ENCODE measurements at regions not wholly inside any gene's neighbourhood (a gene's known extent, or its start where the extent isn't known, plus 50 kb on each side); places are given as distances from the start of the nearest gene placed in this dataset.
"Not testable (repeated sequence)": the region's sequence is repeated elsewhere in the genome, so short reads cannot be mapped to it uniquely, and the experiment has no call there.

GRCh38 chr14:106344791-106345479 is 818.6 kb downstream of the TMEM121 start:
- not testable (repeated sequence) for H3K27me3 ChIP-seq (ENCODE audit: control insufficient read depth, insufficient read depth, low read length); H3K27ac ChIP-seq (ENCODE audit: low read depth, low read length); H3K36me3 ChIP-seq (ENCODE audit: control insufficient read depth, insufficient read depth, low read length); H3K4me1 ChIP-seq (ENCODE audit: control insufficient read depth, insufficient read depth, low read length); H3K9ac ChIP-seq (ENCODE audit: low read depth, low read length)
- H3K9me3 ChIP-seq (ENCODE audit: control insufficient read depth, insufficient read depth, low read length): peaks cover 79% of the 10 kb centered on the region
- peak overlapping the region; percentile 2; the same call in 1 of the 2 replicates for H3K4me3 ChIP-seq (ENCODE audit: low read depth, low read length)

DNA sequence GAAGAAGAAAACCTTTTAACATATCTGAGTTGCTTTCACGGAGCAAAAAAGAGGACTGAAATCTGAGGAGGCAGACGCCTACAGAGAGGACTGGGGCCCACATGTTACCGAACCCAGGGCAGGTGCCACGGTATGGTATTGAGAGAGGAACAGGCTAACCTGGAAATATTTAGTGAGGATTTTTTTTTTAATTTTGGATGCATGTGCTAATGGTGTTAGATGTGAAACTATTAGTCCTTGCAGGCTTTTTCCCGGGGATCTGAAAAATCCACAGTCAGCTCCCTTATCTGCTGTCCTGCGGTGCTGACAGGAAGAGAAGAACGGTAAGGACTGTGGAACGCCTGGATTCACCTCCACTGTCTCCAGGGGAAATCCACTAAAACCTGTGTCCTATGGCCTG is 819.7 kb downstream of the TMEM121 start:
- Histone ChIP-seq H3K4me1 (ENCODE audit: control insufficient read depth, insufficient read depth, low read length) (no peaks in the 10 kb centered on the region), H3K27me3 (ENCODE audit: control insufficient read depth, insufficient read depth, low read length) (no peaks in the 10 kb centered on the region), H3K4me3 (ENCODE audit: low read depth, low read length) (no peak overlapping the region), H3K36me3 (ENCODE audit: control insufficient read depth, insufficient read depth, low read length) (no peaks in the 10 kb centered on the region), H3K9me3 (ENCODE audit: control insufficient read depth, insufficient read depth, low read length) (peaks cover 82% of the 10 kb centered on the region), H3K9ac (ENCODE audit: low read depth, low read length) (no peak overlapping the region), H3K27ac (ENCODE audit: low read depth, low read length) (no peak overlapping the region)

GRCh38 chr14:106346534-106347290 is 820.3 kb downstream of the TMEM121 start:
- peaks cover 89% of the 10 kb centered on the region for H3K9me3 ChIP-seq (ENCODE audit: control insufficient read depth, insufficient read depth, low read length)

DNA sequence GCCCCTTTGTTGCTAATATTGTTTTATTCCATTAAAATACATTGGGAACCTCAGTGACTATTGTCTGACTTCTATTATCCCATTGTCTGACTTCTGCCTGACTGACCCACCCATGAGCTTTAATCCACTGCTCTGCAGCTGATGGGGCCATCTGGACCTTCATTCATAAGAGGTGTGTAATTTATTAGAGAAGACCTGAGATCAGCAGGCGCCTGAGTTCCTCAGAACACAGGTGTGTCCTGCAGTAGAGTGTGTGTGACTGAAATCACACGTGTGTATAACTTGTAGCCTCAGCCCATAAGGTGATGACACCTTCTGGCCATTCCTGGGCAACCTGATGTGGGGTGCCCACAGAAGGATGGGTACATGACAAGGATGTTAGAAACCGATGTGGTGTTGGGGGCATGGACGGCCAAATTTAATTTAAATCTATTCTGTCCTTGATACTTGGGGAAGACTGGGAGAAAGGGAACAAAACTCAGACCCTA is 821.0 kb downstream of the TMEM121 start:
- H3K9me3 ChIP-seq (ENCODE audit: control insufficient read depth, insufficient read depth, low read length): peaks cover 93% of the 10 kb centered on the region
- no peaks in the 10 kb centered on the region for H3K36me3 ChIP-seq (ENCODE audit: control insufficient read depth, insufficient read depth, low read length)
- no peak overlapping the region for H3K27ac ChIP-seq (ENCODE audit: low read depth, low read length)
- H3K9ac ChIP-seq (ENCODE audit: low read depth, low read length): no peak overlapping the region
- no peaks in the 10 kb centered on the region for H3K27me3 ChIP-seq (ENCODE audit: control insufficient read depth, insufficient read depth, low read length)
- H3K4me3 ChIP-seq (ENCODE audit: low read depth, low read length): peak overlapping the region; percentile 3; the same call in 1 of the 2 replicates
- no peaks in the 10 kb centered on the region for H3K4me1 ChIP-seq (ENCODE audit: control insufficient read depth, insufficient read depth, low read length)

More at GRCh38 chr14:106346534-106347290, 820.3 kb downstream of the TMEM121 start:
- Histone ChIP-seq H3K4me3 (ENCODE audit: low read depth, low read length) (peak overlapping the region; percentile 3; the same call in 1 of the 2 replicates), H3K4me1 (ENCODE audit: control insufficient read depth, insufficient read depth, low read length) (no peaks in the 10 kb centered on the region), H3K36me3 (ENCODE audit: control insufficient read depth, insufficient read depth, low read length) (no peaks in the 10 kb centered on the region), H3K27ac (ENCODE audit: low read depth, low read length) (no peak overlapping the region), H3K27me3 (ENCODE audit: control insufficient read depth, insufficient read depth, low read length) (no peaks in the 10 kb centered on the region), H3K9ac (ENCODE audit: low read depth, low read length) (no peak overlapping the region)

DNA sequence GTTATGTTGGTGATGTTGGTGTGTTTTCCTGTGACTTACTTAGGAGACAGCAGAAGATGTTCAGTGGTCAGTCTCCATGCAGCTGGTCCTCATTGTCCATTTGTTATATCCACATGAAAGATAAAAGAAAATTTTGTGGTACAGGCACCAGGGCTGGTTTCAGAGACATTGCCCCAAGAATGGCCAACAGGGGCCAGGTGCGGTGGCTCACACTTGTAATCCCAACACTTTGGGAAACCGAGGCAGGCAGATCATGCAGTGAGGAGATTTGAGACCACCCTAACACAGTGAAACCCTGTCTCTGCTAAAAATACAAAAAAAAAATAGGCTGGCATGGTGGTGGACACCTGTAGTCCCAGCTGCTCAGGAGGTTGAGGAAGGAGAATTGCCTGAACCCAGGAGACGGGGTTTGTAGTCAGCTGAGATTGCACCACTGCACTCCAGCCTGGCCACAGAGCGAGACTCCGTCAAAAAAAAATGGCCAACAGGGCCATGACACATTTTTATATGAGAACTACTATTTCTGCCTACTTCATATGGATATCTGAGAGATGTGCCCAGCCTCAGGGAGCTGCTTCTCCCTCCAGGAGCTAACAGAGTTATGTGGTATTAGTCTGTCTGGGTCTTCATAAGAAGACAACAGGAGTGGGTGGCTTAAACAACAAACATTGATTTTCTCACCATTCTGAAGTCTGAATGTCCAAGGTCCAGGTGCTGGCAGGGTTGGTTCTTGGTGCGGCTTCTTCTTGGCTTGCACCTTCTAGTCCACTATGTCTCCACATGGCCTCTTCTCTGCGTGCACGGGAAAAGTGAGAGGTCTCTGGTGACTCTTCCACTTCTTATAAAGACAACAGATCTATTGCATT is 821.7 kb downstream of the TMEM121 start:
- peaks cover 92% of the 10 kb centered on the region for H3K9me3 ChIP-seq (ENCODE audit: control insufficient read depth, insufficient read depth, low read length)
- H3K27me3 ChIP-seq (ENCODE audit: control insufficient read depth, insufficient read depth, low read length): no peaks in the 10 kb centered on the region
- peak overlapping the region; percentile 3 for H3K4me3 ChIP-seq (ENCODE audit: low read depth, low read length)
- H3K9ac ChIP-seq (ENCODE audit: low read depth, low read length): no peak overlapping the region
- H3K27ac ChIP-seq (ENCODE audit: low read depth, low read length): no peak overlapping the region
- H3K36me3 ChIP-seq (ENCODE audit: control insufficient read depth, insufficient read depth, low read length): no peaks in the 10 kb centered on the region
- no peaks in the 10 kb centered on the region for H3K4me1 ChIP-seq (ENCODE audit: control insufficient read depth, insufficient read depth, low read length)

GRCh38 chr14:106348873-106349540 is 822.6 kb downstream of the TMEM121 start:
- H3K9me3 ChIP-seq (ENCODE audit: control insufficient read depth, insufficient read depth, low read length): peaks cover 94% of the 10 kb centered on the region
- not testable (repeated sequence) for H3K27me3 ChIP-seq (ENCODE audit: control insufficient read depth, insufficient read depth, low read length); H3K36me3 ChIP-seq (ENCODE audit: control insufficient read depth, insufficient read depth, low read length); H3K4me1 ChIP-seq (ENCODE audit: control insufficient read depth, insufficient read depth, low read length); H3K4me3 ChIP-seq (ENCODE audit: low read depth, low read length); H3K9ac ChIP-seq (ENCODE audit: low read depth, low read length); H3K27ac ChIP-seq (ENCODE audit: low read depth, low read length)

- H3K4me3 ChIP-seq (ENCODE audit: low read depth, low read length): not testable (repeated sequence)
- H3K9me3 ChIP-seq (ENCODE audit: control insufficient read depth, insufficient read depth, low read length): peaks cover 95% of the 10 kb centered on the region
Observed at GRCh38 chr14:106349678-106350457, 823.5 kb downstream of the TMEM121 start.

GRCh38 chr14:106355007-106355791 is 828.8 kb downstream of the TMEM121 start:
- H3K27ac ChIP-seq (ENCODE audit: low read depth, low read length); H3K4me1 ChIP-seq (ENCODE audit: control insufficient read depth, insufficient read depth, low read length); H3K27me3 ChIP-seq (ENCODE audit: control insufficient read depth, insufficient read depth, low read length); H3K36me3 ChIP-seq (ENCODE audit: control insufficient read depth, insufficient read depth, low read length); H3K9ac ChIP-seq (ENCODE audit: low read depth, low read length): not testable (repeated sequence)
- Histone ChIP-seq H3K4me3 (ENCODE audit: low read depth, low read length) (peak overlapping the region; percentile 31; the same call in 1 of the 2 replicates), H3K9me3 (ENCODE audit: control insufficient read depth, insufficient read depth, low read length) (peaks cover 88% of the 10 kb centered on the region)

More at GRCh38 chr14:106349678-106350457, 823.5 kb downstream of the TMEM121 start:
- H3K36me3 ChIP-seq (ENCODE audit: control insufficient read depth, insufficient read depth, low read length); H3K27ac ChIP-seq (ENCODE audit: low read depth, low read length); H3K27me3 ChIP-seq (ENCODE audit: control insufficient read depth, insufficient read depth, low read length); H3K4me1 ChIP-seq (ENCODE audit: control insufficient read depth, insufficient read depth, low read length); H3K9ac ChIP-seq (ENCODE audit: low read depth, low read length): not testable (repeated sequence)

- not testable (repeated sequence) for H3K4me1 ChIP-seq (ENCODE audit: control insufficient read depth, insufficient read depth, low read length); H3K36me3 ChIP-seq (ENCODE audit: control insufficient read depth, insufficient read depth, low read length); H3K27me3 ChIP-seq (ENCODE audit: control insufficient read depth, insufficient read depth, low read length); H3K9ac ChIP-seq (ENCODE audit: low read depth, low read length); H3K27ac ChIP-seq (ENCODE audit: low read depth, low read length)
- H3K4me3 ChIP-seq (ENCODE audit: low read depth, low read length): 0 out of 2 replicates have a peak overlapping the region, but pooled peaks have one; percentile 16
- peaks cover 86% of the 10 kb centered on the region for H3K9me3 ChIP-seq (ENCODE audit: control insufficient read depth, insufficient read depth, low read length)
Observed at GRCh38 chr14:106355881-106356642, 829.7 kb downstream of the TMEM121 start.
